Breast epithelium (tissue), 3 donors: ENCODE measurements at regions not wholly inside any gene's neighbourhood (a gene's known extent, or its start where the extent isn't known, plus 50 kb on each side); places are given as distances from the start of the nearest gene placed in this dataset.

Experiments
- POLR2A ChIP-seq: fragments of 450-650 bp; IDR thresholded peaks from one replicate; pipeline ENCODE4 v1.6.1; 2016; ENCODE audit warnings: antibody characterized with exemption, mild to moderate bottlenecking, moderate library complexity
- POLR2AphosphoS5 ChIP-seq, 3 donors: sonication (generic); formaldehyde crosslinking; IDR thresholded peaks; one replicate each; pipeline ENCODE4 v1.6.1; 2017; ENCODE audit warnings: antibody characterized with exemption in 3 of 3
- TF ChIP-seq, protein P1 (sequence below), 3 donors: fragments of 450-650 bp; IDR thresholded peaks; one replicate each; pipeline ENCODE4 v1.5.1; 2016 to 2017; ENCODE audit warnings: antibody characterized with exemption in 3 of 3, mild to moderate bottlenecking in 3 of 3, moderate library complexity in 3 of 3

DNA sequence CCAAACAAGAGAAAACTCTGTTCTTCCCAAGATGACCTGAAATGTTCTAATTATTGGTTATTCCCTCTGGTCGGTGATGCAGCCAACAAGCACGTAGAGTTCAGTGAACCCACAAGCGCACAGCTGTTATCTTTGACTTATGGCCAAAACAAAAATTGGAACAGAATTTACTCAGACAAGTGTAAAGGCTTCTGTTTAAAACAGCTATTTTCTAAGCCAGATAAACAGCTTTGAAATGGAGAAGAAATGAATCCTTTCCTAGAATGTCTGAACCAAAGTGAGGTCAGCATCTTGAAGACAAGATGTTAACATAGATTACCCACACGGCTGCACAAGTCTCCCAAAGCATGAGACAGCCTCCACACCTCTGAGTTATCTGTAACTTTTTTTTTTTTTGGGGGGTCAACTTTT is 669.2 kb downstream of the DIAPH3 start:
- TF ChIP-seq, protein P1, sequence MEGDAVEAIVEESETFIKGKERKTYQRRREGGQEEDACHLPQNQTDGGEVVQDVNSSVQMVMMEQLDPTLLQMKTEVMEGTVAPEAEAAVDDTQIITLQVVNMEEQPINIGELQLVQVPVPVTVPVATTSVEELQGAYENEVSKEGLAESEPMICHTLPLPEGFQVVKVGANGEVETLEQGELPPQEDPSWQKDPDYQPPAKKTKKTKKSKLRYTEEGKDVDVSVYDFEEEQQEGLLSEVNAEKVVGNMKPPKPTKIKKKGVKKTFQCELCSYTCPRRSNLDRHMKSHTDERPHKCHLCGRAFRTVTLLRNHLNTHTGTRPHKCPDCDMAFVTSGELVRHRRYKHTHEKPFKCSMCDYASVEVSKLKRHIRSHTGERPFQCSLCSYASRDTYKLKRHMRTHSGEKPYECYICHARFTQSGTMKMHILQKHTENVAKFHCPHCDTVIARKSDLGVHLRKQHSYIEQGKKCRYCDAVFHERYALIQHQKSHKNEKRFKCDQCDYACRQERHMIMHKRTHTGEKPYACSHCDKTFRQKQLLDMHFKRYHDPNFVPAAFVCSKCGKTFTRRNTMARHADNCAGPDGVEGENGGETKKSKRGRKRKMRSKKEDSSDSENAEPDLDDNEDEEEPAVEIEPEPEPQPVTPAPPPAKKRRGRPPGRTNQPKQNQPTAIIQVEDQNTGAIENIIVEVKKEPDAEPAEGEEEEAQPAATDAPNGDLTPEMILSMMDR (IDR thresholded peaks at IDR 0.05): no peak
- TF ChIP-seq POLR2A (no peak), POLR2AphosphoS5 (IDR thresholded peaks at IDR 0.05) (no peak)
